HG03039 (cell line): ENCODE measurements at regions not wholly inside any gene's neighbourhood (a gene's known extent, or its start where the extent isn't known, plus 50 kb on each side); places are given as distances from the start of the nearest gene placed in this dataset.
"Not testable (repeated sequence)": the region's sequence is repeated elsewhere in the genome, so short reads cannot be mapped to it uniquely, and the experiment has no call there.

ENCODE experiments used
- ATAC-seq: cut with Tn5 transposase; IDR thresholded peaks from one replicate; pipeline ENCODE4 v1.9.1; 2021; ENCODE audit warnings: mild to moderate bottlenecking, moderate library complexity; ENCODE audit not compliant: unreplicated experiment

DNA sequence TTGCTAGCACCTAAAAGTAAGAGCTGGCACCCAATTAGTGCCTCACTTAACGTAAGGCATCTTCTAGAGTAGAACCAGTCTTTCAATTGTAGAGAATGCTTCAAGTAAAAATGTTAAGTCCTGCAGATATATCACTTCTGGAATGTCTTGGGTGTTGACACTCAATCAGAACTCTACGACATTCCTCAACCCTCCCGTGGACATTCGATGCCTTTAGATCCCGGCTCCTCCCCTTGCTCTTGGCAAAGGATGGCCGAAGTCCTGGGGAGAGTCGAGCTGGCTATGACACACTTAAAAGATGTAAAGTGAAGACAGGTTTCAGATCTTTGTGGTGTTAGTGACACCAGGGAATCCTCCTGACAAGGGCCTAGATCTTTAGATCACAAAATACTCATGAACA lies 87.5 kb upstream of the ERCC6L2 start:
- ATAC-seq = no peak

DNA sequence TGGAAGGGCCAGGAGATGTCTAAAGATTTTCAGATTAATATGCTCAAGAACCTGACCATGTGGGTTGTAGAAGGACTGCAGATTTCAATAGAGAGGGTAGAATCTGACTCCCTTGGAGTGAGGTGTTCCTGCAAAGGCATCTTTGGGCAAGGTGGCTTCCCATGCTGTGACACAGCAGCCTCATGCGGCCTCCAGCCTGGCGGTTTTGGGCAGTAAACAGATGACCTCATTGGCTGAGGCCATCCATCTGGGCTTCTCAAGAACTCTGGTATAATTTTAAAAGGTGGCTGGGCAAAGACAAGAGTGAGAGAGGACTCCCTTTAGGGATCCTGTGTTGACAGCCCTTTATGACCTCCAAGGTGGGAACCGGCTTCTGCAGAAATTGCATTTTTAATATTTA lies 90.3 kb upstream of the ERCC6L2 start:
- ATAC-seq = no peak

DNA sequence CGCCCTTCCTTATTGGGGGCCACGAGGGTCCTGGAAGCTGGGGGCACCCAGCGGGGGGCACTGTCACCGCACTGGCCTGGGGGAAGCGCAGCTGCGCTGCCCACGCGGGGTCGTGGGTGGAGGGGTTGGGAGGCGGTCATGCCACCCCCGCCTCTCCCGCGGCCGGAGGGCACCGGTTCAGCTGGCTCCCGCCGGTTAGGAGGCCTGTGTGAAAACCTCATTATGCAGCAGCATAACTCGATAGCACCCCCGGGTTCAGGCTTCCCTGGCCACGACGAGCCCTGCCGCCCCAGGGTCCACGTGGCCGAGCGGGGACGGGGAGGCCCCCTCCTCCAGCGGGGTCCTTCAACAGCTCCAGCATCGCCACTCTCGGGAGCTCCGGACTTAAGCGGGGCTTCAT lies 91.2 kb upstream of the ERCC6L2 start:
- no peak for ATAC-seq

DNA sequence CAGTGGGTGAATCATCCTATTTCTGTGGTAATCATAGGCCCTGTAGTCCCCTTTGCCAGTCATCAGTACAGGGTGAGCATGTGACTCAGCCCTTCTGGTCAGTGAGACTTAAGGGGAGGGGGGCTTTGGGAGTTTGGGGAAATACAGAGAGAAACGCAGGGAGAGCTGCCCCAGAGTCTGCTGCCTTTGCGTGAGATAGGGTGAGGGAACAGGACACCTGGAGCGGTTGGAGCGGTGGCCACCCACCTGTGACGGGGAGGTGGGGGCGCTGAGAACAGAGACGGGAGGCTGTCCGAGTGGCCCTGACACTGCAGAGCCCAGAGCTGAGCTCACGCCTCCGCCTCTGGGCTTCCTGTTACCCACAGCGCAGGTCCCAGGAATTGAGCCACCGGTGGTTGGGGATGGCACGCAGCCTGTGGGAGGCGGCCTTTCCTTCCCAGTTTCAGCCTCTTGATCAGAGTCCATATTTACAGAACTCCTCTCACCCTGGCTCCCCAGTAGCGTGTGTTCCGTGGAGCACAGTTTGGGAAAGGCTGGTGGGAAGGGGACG lies 92.0 kb upstream of the ERCC6L2 start:
- ATAC-seq = no peak

DNA sequence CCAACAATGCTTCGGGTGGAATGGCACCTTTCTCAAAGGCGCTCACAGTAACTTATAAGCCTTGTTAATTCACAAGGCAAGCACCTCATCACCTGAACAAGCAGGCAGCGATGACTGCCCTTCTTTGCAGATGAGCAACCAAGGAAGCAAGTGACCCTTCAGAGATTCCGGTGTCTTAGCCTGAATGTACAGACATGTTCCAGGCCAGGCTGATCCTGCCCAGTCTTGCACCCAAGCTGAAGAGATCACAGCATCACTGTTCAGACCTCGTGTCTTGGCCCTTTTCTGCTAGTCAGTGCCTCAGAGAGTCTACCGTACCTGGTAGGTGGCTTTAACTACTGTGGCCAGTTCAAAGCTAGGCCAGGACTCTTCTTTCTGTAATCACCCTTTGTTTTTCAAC lies 94.7 kb upstream of the ERCC6L2 start:
- ATAC-seq = no peak

DNA sequence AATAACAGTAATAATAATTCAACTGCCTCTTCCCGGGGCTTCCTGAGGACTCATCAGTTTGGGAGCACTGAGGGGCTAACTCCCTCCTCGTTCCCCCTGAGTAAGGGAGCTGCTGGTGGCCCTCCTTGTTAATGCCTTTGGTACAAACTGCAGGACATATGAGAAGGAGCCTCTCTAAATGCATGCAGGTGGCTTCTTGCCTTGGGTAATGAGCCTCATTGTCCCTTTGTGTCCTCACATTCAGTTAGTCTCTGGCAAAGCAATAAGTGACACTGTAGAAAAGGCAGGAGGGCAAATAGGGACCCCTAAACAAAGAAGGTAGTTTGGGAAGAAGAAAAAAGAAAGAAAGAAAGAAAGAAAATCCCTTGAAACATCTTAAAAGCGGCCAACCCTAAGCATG lies 95.4 kb upstream of the ERCC6L2 start:
- no peak for ATAC-seq

DNA sequence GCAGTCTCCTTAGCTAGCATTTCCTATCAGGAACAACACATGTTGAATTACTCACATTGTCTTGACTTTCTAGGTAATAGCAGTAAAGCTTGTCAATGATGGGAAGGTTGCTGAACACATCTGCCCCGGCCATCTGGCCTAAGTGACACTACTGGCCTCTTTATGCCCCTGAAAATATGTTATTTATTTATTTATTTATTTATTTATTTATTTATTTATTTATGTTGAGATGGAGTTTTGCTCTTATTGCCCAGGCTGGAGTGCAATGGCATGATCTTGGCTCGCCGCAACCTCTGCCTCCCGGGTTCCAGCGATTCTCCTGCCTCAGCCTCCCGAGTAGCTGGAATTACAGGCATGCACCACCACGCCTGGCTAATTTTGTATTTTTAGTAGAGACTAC lies 95.9 kb upstream of the ERCC6L2 start:
- ATAC-seq = not testable (repeated sequence)

DNA sequence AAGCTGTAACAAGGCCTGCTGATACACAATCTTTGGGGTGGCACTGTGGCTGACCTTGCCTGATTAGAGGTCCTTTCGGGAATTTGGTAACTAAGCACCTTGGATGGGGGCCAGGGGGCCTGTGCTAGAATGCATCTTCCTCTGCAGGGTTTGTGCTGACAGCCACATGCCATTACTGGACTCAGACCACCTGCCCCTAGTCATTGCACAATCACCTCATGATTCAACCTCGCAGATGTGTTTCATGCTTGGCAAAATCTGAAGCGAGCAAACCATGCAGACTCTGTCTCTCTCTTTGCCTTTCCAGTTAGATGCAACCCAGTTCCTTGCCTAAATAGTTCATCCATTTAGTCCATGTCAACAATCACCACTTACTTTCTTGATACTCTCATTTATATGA lies 96.5 kb upstream of the ERCC6L2 start:
- ATAC-seq = no peak

DNA sequence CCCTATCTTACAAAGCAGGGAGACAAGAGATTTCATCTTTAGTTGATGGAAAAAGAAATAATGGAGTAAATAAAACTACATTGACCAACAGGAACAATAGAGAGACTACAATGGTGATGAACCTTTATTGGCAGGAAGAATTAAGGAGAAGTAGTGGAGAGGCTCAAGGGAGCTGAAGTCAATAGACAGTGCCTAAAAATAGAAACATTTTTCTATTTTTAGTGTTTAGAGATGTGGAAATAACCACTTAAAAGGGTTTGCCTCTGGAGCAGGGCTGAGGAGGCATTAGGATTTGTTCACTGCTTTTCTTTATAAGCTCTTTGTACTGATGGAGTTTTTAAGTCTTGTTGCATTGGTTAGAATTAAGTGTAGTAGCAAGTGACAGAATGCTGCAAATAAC lies 98.4 kb upstream of the ERCC6L2 start:
- no peak for ATAC-seq

DNA sequence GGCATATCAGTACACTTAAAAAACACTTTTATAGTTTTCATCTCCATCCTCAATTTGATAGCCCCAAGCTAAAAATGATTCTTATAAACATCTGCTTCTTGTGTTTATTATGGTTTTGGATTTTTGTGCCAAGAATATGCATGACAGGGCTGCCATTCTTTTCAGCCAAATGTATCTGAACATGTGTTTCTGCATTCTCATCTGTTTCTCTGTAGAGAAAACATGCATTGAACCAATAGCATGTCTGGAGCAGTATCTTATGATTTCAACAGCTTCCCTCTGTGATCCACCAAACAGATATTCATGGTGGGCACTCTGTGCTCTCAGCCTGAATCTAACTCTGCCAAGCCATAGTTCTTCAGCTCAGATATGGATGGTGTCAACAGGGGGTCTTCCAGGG lies 99.3 kb upstream of the ERCC6L2 start:
- ATAC-seq = no peak

DNA sequence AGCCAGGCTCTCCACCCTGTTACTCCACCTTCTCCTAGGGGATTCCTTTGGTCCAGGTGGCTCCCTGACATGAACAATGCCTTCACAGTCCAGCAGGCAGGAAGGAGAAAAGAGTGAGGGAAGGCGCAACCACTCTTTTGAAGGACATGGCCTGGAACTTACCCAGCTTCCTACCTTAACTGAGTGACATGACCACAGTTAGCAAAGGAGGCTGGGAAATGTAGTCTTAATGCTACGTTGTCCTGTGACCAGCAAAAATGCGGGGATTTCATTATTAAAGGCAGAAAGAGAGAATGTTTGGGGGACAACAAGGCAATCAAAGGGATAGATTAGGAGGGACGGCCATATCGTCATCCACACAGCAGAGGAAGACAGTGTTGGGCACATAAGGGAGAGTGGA lies 100.3 kb upstream of the ERCC6L2 start:
- ATAC-seq = no peak

DNA sequence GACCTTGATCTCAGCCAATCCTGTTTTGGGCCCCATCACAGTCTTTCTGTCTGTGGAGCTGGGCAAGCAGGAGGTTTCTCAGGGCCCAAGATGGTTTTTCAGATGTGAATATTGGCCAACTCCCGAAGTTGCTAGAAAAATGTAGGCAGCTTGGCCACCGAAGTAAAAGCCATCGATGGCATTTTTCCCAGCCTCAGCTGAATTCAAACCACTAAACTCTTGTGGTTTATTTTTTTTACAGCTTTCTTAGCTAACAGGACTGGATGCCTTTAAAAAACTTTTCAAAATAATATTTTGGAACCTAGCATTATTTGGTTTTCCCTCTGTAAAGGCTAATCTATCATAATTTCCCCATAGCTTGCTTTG lies 102.5 kb upstream of the ERCC6L2 start:
- no peak for ATAC-seq

DNA sequence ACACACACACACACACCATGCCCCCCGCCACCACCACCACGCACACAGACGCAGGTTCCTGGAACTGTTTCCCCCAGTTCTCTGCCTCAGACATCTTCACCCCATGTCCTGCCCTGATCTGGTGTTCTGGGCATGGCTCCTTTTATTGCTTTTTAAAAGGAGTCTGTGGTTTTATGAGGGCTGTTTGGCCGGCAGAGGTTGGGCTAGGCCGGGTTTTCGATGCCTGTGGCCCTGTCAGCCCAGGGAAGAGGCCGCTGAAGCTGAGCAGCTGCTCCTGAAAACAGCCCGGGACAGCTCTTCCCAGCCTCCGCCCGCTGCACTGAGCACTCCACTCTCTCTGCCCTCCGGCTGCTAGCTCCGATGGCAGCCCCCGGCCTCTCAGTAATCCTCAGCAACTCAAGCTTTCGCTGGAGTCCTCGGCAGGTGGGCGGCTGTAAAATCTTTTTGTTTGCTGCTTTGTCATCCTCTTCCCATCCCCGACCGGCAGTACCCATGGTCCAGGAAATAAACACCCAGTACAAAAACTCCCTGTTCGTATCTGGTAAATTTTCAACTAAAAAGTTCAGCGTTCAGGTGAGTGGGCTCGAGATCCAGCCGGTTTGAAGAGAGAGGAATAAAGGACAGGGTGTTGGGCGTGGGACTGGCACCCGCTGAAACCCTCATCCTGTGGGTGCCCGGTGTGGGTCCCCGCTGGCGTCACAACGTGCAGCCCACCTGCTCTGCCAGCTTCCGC lies 103.0 kb upstream of the ERCC6L2 start:
- ATAC-seq = no peak

DNA sequence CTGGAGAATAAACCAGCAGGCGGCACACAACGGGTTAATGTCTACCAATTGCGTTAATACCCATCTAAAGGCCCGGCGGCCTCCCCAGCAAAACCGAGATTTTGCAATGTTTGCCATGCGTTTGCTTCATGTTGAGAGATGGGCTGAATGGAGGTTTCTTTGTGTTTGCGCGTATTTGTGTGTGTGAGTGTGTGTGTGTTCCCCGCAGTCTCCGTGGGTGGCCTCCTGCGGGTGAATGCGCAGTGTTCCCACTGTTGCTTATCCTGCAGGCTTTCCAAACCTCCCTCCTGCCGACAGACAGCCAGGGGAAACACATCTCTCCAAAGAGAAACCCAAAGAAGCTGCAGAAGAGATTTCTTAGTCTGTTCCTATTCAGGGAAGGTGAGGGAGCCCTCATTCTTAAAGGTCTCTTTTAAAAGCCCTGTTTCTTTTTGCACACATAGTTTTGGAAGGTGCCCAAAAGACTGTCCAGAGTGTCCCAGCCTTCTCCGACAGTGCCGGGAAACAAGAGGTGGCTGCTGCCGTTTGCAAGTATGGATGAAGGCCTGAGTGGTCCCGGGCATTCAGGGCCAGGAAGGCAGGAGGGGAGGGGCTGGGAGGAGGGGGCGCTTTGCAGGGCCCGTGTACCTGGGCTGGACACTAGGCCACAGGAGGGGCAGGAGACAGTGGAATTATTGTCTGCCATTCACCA lies 103.8 kb upstream of the ERCC6L2 start:
- no peak for ATAC-seq

DNA sequence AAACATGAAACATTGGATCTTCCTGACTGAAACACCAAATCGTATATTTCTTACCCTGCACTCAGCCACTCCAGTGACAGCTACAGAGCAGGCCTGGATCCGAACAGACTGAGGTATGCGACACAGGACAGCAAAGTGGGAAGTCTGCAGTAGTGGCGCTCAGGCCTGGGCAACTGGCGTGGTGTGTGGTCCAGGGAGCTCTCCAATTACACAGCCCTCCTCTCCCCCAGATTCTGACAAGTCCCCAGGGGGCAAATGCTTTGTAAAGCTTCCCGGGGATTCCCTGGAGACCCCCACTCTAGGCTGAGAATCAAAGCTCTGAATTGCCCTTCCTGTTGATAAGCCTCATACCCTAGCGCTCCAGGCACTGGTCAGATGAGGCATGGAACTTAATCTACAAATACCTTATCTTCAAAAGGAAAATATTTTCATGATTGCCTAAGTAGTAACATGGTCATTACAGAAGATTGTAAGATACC lies 104.8 kb upstream of the ERCC6L2 start:
- no peak for ATAC-seq

DNA sequence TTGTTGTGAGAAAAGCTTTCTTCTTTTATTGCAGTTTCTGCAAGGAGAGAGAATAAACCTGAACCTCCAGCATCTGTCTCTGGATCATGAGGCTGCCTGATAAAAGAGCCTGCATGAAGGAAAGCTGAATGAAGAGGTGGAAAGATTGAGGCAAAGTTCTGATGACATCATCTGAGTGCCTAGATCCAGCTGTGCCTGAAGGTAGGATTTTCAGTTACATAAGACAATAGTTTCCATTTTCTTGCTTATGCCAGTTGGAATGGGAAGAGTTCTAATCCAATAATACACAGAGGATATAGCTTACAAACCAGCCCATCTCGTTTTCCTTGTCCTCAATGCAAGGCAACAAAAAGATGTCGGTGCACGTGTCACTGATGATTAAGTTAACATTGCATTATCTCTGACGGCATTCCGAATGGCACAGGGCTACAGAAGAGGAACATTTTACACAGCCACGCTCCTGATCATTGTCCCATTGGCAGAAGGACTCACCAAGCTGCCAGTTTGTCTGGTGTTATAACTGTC lies 105.5 kb upstream of the ERCC6L2 start:
- no peak for ATAC-seq

DNA sequence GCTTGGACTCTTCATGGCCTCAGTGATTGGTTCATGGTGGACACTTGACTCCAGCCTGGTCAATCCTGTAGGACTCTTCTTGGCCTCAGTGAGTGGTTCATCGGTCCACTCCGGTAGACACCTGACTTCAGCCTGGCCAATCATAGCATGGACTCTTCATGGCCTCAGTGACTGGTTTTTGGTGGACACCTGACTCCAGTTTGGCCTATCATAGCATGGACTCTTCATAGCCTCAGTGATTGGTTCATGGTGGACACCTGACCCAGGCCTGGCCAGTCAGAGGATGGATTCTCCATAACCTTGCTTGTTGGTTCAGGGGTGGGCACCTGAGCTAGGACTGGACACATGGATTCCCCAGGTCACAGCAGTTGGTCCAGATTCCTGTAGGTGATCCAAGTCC lies 106.0 kb upstream of the ERCC6L2 start:
- ATAC-seq = no peak

DNA sequence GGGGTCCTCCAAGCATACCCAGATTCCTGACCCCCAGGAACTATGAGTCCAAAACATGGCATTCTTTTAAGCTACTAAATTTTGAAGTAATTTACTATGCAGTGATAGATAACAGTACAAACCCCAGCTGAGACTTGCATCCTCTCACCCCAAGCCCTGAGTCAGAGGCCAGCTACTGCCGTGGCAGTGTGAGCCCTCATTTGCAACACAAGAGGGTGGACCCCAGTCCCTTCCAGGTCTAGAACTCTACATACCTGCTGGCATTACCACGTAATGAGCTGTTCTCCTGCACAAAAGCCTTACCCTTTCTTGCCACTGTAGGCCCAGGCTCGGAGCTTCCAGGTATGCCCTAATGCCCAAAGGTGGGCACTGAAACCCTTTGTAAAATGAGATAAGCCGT lies 108.6 kb upstream of the ERCC6L2 start:
- ATAC-seq = no peak

DNA sequence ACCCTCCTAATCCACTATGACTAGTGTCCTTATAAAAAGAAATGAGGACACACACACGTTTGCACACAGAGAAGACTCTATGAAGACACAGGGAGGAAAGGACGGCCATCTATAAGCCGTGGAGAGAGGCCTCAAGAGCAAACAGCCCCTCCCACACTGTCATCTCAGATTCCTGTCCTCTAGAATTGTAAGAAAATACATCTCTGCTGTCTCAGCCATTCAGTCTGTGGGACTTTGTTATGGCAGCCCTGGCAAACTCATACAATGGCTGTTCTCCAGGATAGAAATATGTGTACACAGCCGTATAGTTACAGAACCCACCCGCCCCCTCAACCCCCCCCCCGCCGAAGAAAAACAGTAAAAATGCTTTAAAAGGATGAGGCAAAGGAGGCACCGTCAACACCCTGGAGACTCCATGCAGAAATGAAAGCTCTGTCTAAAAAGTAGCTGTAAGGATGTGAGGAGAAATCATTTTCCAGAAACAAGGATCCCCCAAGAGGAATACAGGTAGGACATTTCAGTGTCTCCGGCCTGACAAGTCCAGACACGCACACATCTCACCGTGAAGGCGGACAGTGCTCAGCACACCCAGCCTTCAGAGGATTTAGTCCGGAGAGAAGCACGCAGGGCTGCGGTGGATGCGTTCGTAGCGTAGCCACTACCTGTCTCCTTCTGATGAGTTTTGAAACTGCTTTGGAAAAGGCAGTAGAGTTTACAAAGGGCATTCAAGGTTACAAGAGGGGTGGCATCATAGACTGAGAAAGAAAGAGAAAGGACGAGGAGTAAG lies 110.8 kb upstream of the ERCC6L2 start:
- ATAC-seq = no peak

DNA sequence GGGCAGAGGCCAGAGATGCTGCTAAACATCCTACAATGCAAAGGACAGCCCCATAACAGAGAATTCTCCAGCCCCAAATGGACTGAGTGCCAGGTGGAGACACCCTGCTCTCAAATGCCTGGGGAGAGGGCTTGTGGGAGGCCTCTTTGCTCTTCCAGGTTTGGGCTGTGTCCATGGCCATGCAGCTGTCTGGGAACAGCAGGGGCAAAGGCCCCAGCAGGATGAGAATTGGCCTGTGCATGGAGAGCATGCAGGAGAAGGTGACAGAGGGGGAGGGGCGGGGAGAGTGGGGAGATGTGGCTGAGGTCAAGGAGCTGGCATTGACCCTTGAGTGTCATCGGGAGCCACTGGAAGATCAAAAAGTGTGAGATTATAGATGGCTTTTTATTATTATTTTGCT lies 111.5 kb upstream of the ERCC6L2 start:
- no peak for ATAC-seq

DNA sequence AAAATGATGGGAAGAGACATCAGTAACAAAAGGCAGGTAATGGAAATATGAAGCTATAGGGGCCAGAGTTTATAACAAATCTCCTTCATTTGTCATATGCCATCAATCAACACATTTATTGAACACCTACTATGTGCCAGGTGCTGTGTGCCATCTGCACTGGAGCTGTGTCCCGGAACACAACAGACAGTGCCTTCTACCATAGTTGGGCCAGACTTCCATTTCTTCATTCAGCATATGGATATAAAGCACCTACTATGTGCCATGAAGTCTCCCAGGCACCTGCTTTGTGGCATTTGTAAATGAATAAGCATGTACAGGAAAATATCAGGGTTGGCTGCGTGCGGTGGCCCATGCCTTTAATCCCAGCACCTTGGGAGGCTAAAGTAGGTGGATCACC lies 112.5 kb upstream of the ERCC6L2 start:
- no peak for ATAC-seq
